SJSA1 (cell line): ENCODE measurements at regions not wholly inside any gene's neighbourhood (a gene's known extent, or its start where the extent isn't known, plus 50 kb on each side); places are given as distances from the start of the nearest gene placed in this dataset.

Experiments used
- DNase-seq, 2 experiments: peaks; one replicate each; pipeline ENCODE4 v3.0.0-alpha.2; 2015 to 2020; ENCODE audit warnings: low spot score in 2 of 2, low read depth in 1 of 2
- H3K27ac ChIP-seq: fragments of 250-450 bp; sonication (Bioruptor Pico); 2 replicates; pipeline ENCODE4 v1.5.1; 2020; ENCODE audit warnings: mild to moderate bottlenecking, moderate library complexity
- H3K27me3 ChIP-seq: fragments of 250-450 bp; sonication (Bioruptor Pico); replicated peaks from 2 replicates; pipeline ENCODE4 v1.5.1; 2020; ENCODE audit warnings: mild to moderate bottlenecking, moderate library complexity
- H3K36me3 ChIP-seq: fragments of 250-450 bp; sonication (Bioruptor Pico); 2 replicates; pipeline ENCODE4 v1.5.1; 2020; ENCODE audit warnings: mild to moderate bottlenecking
- H3K4me1 ChIP-seq: fragments of 250-450 bp; sonication (Bioruptor Pico); replicated peaks from 2 replicates; pipeline ENCODE4 v1.6.1; 2021; ENCODE audit warnings: mild to moderate bottlenecking
- H3K4me3 ChIP-seq: fragments of 250-450 bp; sonication (Bioruptor Pico); 2 replicates; pipeline ENCODE4 v1.5.1; 2020; ENCODE audit warnings: mild to moderate bottlenecking
- H3K9me3 ChIP-seq: fragments of 250-450 bp; sonication (Bioruptor Pico); replicated peaks from 2 replicates; pipeline ENCODE4 v1.5.1; 2020; ENCODE audit warnings: mild to moderate bottlenecking

DNA sequence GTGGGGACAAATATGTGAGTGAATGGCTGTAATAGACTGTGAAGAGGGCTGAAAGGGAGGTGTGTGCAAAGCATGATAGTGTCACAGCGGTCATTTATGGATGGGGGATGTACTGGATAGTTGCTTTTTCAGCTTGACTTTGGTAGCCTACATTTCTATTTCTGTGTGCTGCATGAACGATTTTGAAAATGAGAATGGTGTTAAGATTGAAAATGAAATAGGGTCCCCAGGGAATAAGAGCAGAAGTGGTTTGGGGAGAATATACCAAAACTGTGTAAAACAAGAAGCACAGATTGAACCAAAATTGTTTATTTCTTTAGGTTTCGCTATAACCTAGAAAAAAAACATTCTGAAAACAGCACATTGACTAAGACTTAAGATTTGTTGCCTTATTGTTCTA, 58.8 kb upstream of the CLNK start:
- Histone ChIP-seq H3K9me3 (no peaks in the 10 kb centered on the region), H3K36me3 (no peaks in the 10 kb centered on the region), H3K27ac (no peak overlapping the region), H3K4me1 (peaks cover 25% of the 10 kb centered on the region), H3K4me3 (no peak overlapping the region), H3K27me3 (no peaks in the 10 kb centered on the region)
- no peak for DNase-seq

GRCh38 chr4:10741961-10742699, 57.6 kb upstream of the CLNK start:
- Histone ChIP-seq H3K4me3 (no peak overlapping the region), H3K4me1 (peaks cover 28% of the 10 kb centered on the region), H3K9me3 (no peaks in the 10 kb centered on the region), H3K27me3 (no peaks in the 10 kb centered on the region), H3K36me3 (no peaks in the 10 kb centered on the region), H3K27ac (no peak overlapping the region)
- DNase-seq, result no peak

- Histone ChIP-seq H3K9me3 (no peaks in the 10 kb centered on the region), H3K27ac (no peak overlapping the region), H3K4me3 (no peak overlapping the region), H3K4me1 (peaks cover 24% of the 10 kb centered on the region), H3K36me3 (no peaks in the 10 kb centered on the region), H3K27me3 (no peaks in the 10 kb centered on the region)
- no peak for DNase-seq
These were observed 56.5 kb upstream of the CLNK start for GRCh38 chr4:10740891-10741620.

DNA sequence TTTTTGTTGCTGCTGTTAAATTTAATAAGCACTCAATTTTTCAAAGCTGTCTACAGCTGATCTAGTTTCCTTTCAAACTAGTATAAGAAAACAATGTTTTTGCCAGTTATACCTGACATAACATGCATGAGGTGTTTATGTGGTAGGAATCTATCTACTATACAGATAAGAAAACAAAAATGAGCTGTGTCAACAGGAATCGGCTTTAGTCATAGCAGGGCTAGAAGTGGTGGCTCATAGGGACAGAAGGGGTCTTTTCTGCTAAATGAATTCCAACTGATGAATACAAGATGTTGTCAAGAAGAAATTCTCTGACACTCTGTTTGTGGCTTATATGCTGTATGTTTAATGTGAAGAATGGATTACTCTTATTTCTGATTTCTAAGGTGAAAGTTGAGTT, 55.7 kb upstream of the CLNK start:
- H3K9me3 ChIP-seq, result no peaks in the 10 kb centered on the region
- H3K27me3 ChIP-seq, result no peaks in the 10 kb centered on the region
- H3K4me3 ChIP-seq, result no peak overlapping the region
- H3K36me3 ChIP-seq, result no peaks in the 10 kb centered on the region
- H3K4me1 ChIP-seq, result peaks cover 22% of the 10 kb centered on the region
- no peak overlapping the region for H3K27ac ChIP-seq
- no peak for DNase-seq

DNA sequence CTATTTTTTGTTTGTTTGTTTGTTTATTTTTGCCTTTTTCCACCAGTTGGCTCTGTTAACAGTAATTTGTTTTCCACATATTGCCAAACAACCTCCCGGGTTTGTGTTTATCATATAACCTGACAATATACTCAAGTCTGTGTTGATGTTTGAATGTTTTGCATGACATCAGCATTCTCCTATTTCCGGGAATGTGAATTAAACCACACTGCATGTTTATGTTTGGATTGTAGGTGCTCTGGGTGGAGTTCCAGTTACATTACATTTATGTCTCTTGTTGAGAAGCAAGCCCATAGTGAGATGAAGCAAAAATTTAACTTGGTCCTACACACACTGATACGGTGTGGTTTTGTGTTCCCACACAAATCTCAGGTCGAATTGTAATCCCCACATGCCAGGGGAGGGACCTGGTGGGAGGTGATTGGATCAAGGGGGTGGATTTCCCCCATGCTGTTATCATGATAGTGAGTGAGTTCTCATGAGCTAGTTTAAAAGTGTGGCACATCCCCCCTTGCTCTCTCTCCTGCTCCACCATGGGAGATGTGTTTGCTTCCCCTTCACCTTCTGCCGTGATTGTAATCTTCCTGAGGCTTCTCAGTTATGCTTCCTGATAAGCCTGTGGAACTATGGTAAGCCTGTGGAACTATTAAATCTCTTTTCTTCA, 54.4 kb upstream of the CLNK start:
- Histone ChIP-seq H3K27me3 (no peaks in the 10 kb centered on the region), H3K36me3 (no peaks in the 10 kb centered on the region), H3K4me1 (peaks cover 22% of the 10 kb centered on the region), H3K9me3 (no peaks in the 10 kb centered on the region), H3K4me3 (no peak overlapping the region), H3K27ac (peak overlapping the region; percentile 4; the same call in 1 of the 2 replicates)
- DNase-seq, result peak in 1 of 2 experiments; percentile 53

DNA sequence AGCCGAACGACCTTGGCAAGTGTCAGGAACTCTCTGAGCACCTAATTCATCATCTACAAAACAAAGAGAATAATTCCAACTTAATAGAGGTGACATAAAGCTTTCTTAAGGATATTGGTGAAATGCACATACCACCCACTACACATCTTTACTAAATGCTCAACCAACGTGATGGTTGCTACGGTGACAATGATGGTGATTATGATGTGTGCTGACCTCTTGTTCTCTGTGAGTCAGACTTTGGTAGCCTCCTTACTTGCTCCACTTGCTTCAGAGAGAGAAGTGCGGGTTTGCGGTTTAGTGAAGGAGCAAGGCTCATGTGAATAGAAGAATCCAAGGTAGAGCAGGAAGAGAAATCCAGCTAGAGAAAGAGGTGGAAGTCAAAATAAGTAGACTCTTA, 52.8 kb upstream of the CLNK start:
- no peaks in the 10 kb centered on the region for H3K27me3 ChIP-seq
- H3K9me3 ChIP-seq, result no peaks in the 10 kb centered on the region
- peaks cover 22% of the 10 kb centered on the region for H3K4me1 ChIP-seq
- peak in 1 of 2 experiments; percentile 4 for DNase-seq
- H3K27ac ChIP-seq, result peak overlapping the region; percentile 4; the same call in 1 of the 2 replicates
- H3K4me3 ChIP-seq, result no peak overlapping the region
- H3K36me3 ChIP-seq, result no peaks in the 10 kb centered on the region

- H3K27me3 ChIP-seq, result no peaks in the 10 kb centered on the region
- no peak overlapping the region for H3K4me3 ChIP-seq
- H3K27ac ChIP-seq, result no peak overlapping the region
- H3K4me1 ChIP-seq, result peaks cover 22% of the 10 kb centered on the region
- no peak for DNase-seq
- no peaks in the 10 kb centered on the region for H3K36me3 ChIP-seq
- no peaks in the 10 kb centered on the region for H3K9me3 ChIP-seq
These were observed 52.3 kb upstream of the CLNK start for GRCh38 chr4:10736895-10737294.

DNA sequence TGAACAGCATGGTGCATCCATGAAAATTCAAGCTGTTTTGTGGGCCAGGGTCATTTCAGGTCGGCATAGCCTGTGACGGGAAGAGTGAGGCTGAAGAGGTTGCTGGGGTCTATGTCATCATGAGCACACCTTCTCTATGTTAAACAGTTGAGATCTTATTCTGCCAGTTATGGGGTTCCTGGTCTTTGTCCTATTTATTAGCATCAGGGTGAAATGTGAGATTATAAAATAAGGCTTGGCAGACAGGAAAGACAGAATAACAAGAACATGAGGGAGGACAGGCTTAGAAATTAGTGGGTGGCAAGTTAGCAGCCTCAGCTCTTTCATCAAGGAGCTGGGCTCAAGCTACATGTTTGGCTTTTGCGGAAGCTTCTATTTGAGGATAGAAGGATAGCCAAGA, 51.7 kb upstream of the CLNK start:
- H3K27ac ChIP-seq, result no peak overlapping the region
- H3K4me1 ChIP-seq, result peaks cover 22% of the 10 kb centered on the region
- no peaks in the 10 kb centered on the region for H3K9me3 ChIP-seq
- H3K27me3 ChIP-seq, result no peaks in the 10 kb centered on the region
- no peaks in the 10 kb centered on the region for H3K36me3 ChIP-seq
- H3K4me3 ChIP-seq, result no peak overlapping the region
- DNase-seq, result no peak

- no peaks in the 10 kb centered on the region for H3K9me3 ChIP-seq
These were observed 50.1 kb upstream of the CLNK start for GRCh38 chr4:10734697-10735096.

More at GRCh38 chr4:10734697-10735096, 50.1 kb upstream of the CLNK start:
- no peaks in the 10 kb centered on the region for H3K36me3 ChIP-seq
- H3K27ac ChIP-seq, result no peak overlapping the region
- no peak for DNase-seq
- H3K4me1 ChIP-seq, result peaks cover 15% of the 10 kb centered on the region
- H3K4me3 ChIP-seq, result no peak overlapping the region
- no peaks in the 10 kb centered on the region for H3K27me3 ChIP-seq
